ENCODE measurements at regions not wholly inside any gene's neighbourhood (a gene's known extent, or its start where the extent isn't known, plus 50 kb on each side); places are given as distances from the start of the nearest gene placed in this dataset.

- TF ChIP-seq CTCF (IDR thresholded peaks at IDR 0.05) (no peak), POLR2AphosphoS5 (IDR thresholded peaks at IDR 0.05) (no peak)
These were observed 106.9 kb upstream of the LYZL1 start for GRCh38 chr10:29181936-29182335.
